Endothelial cell of umbilical vein (primary cell): ENCODE measurements at regions not wholly inside any gene's neighbourhood (a gene's known extent, or its start where the extent isn't known, plus 50 kb on each side); places are given as distances from the start of the nearest gene placed in this dataset.

Experiments used
- BruUV-seq: library from RNA; stranded (reverse); fragments of 400-500 nt; replicated peaks from 2 replicates; lab custom pipeline; 2021; lab: Mats Ljungman, UMichigan
- CTCF ChIA-PET: fragments of 300-600, 350-600 bp; sonication (Branson Sonifier 250); formaldehyde crosslinking; loops from one replicate; lab custom pipeline; 2021; ENCODE audit warnings: antibody characterized with exemption, inconsistent platforms; lab: Charles Lee
- POLR2A ChIA-PET: fragments of 300-600, 350-600 bp; sonication (Branson Sonifier 250); formaldehyde crosslinking; loops from one replicate; lab custom pipeline; 2021; ENCODE audit warnings: antibody characterized with exemption, inconsistent platforms; lab: Charles Lee
- DNase-seq: peaks from one replicate; pipeline ENCODE4 v3.0.0-alpha.2; 2011; ENCODE audit warnings: low read depth, low spot score
- FAIRE-seq: peaks from 2 replicates; lab custom pipeline; 2011; peaks lifted over from hg19 to GRCh38; lab: Jason Lieb, UNC
- H2AFZ ChIP-seq: 2 replicates; pipeline ENCODE4 v1.6.0; 2012; ENCODE audit warnings: low read depth, low read length, control low read depth, inconsistent platforms
- H3K27ac ChIP-seq: 2 replicates; pipeline ENCODE4 v1.5.1; 2011; ENCODE audit warnings: low read depth, mild to moderate bottlenecking, control low read depth, low read length, moderate library complexity; ENCODE audit not compliant: insufficient read depth
- H3K27me3 ChIP-seq, 2 experiments: 2 replicates each; pipeline versions ENCODE4 v1.6.0 to v1.6.1; 2011; ENCODE audit warnings: low read length in 2 of 2, mixed read lengths in 1 of 2; ENCODE audit not compliant: control insufficient read depth in 2 of 2, insufficient read depth in 2 of 2
- H3K36me3 ChIP-seq, 2 experiments: 2 replicates in 1 of 2; 3 replicates in 1 of 2; pipeline ENCODE4 v1.5.1; 2011; ENCODE audit warnings: low read length in 2 of 2, mild to moderate bottlenecking in 1 of 2, moderate library complexity in 1 of 2; ENCODE audit not compliant: control insufficient read depth in 2 of 2, insufficient read depth in 2 of 2; ENCODE audit errors: extremely low read depth in 1 of 2
- H3K4me1 ChIP-seq: 3 replicates; pipeline ENCODE4 v1.5.1; 2011; ENCODE audit warnings: mild to moderate bottlenecking, low read length; ENCODE audit not compliant: control insufficient read depth, insufficient read depth; ENCODE audit errors: extremely low read depth
- H3K4me2 ChIP-seq: 2 replicates; pipeline ENCODE4 v1.6.1; 2011; ENCODE audit warnings: low read length, control low read depth, mixed read lengths; ENCODE audit not compliant: insufficient read depth
- H3K4me3 ChIP-seq, 3 experiments: fragments of 200-600 bp in 1 of 3; sonication (generic), shearing (Covaris generic) in 1 of 3; replicated peaks in 1 of 3; 2 replicates each; pipeline ENCODE4 v1.5.1; 2011 to 2016; ENCODE audit warnings: control low read depth in 3 of 3, low read length in 3 of 3, mild to moderate bottlenecking in 2 of 3, inconsistent platforms in 1 of 3, low read depth in 1 of 3, moderate library complexity in 1 of 3; ENCODE audit not compliant: insufficient read depth in 1 of 3
- H3K79me2 ChIP-seq: 2 replicates; pipeline ENCODE4 v1.6.0; 2012; ENCODE audit warnings: low read length, inconsistent platforms; ENCODE audit not compliant: control insufficient read depth, insufficient read depth
- H3K9ac ChIP-seq: replicated peaks from 2 replicates; pipeline ENCODE3; 2011; ENCODE audit warnings: low read length, control low read depth; ENCODE audit not compliant: insufficient read depth; ENCODE audit errors: extremely low read depth
- H3K9me1 ChIP-seq: replicated peaks from 3 replicates; pipeline ENCODE4 v1.6.0; 2011; ENCODE audit warnings: mild to moderate bottlenecking, low read length; ENCODE audit not compliant: control insufficient read depth, insufficient read depth; ENCODE audit errors: extremely low read depth
- H3K9me3 ChIP-seq: replicated peaks from 2 replicates; pipeline ENCODE4 v1.5.1; 2012; ENCODE audit warnings: low read length, inconsistent platforms; ENCODE audit not compliant: control insufficient read depth, insufficient read depth
- H4K20me1 ChIP-seq: replicated peaks from 2 replicates; pipeline ENCODE3; 2011; ENCODE audit warnings: mild to moderate bottlenecking, low read length; ENCODE audit not compliant: control insufficient read depth, insufficient read depth; ENCODE audit errors: extremely low read depth
- CTCF ChIP-seq, 2 donors: IDR thresholded peaks; 1 replicate in 1 of 2; 2 replicates in 1 of 2; pipeline ENCODE4 v1.5.1; 2011; ENCODE audit warnings: low read length in 2 of 2, mild to moderate bottlenecking in 2 of 2, moderate library complexity in 2 of 2, control low read depth in 1 of 2, inconsistent platforms in 1 of 2, low read depth in 1 of 2; ENCODE audit not compliant: insufficient read depth in 1 of 2; ENCODE audit errors: extremely low read depth in 1 of 2
- EZH2 ChIP-seq: IDR thresholded peaks from 2 replicates; pipeline ENCODE4 v1.6.1; 2012; ENCODE audit warnings: borderline replicate concordance, low read depth, mild to moderate bottlenecking, moderate library complexity, low read length, inconsistent platforms; ENCODE audit not compliant: severe bottlenecking
- FOS ChIP-seq: IDR thresholded peaks from 2 replicates; pipeline ENCODE4 v1.6.1; 2011; ENCODE audit warnings: mild to moderate bottlenecking, low read length, moderate library complexity, borderline replicate concordance; ENCODE audit not compliant: insufficient read depth
- JUN ChIP-seq: IDR thresholded peaks from 2 replicates; pipeline ENCODE4 v1.6.1; 2011; ENCODE audit warnings: borderline replicate concordance, low read depth; ENCODE audit not compliant: insufficient read length, insufficient read depth
- MAX ChIP-seq: IDR thresholded peaks from 2 replicates; pipeline ENCODE4 v1.6.1; 2011; ENCODE audit not compliant: insufficient read depth, insufficient read length
- POLR2A ChIP-seq: IDR thresholded peaks from 2 replicates; pipeline ENCODE4 v1.6.1; 2012; ENCODE audit warnings: low read depth, mild to moderate bottlenecking, control low read depth, low read length
- POLR2AphosphoS5 ChIP-seq: IDR thresholded peaks from 2 replicates; pipeline ENCODE4 v1.6.1; 2012; ENCODE audit warnings: low read depth, mild to moderate bottlenecking, control low read depth, low read length, moderate library complexity; ENCODE audit not compliant: insufficient read depth
- dilution Hi-C: fragments of 300-500 bp; cut with MboI; formaldehyde crosslinking; loops from one replicate; pipeline ENCODE4 v1.15.0; 2019; ENCODE audit warnings: low sequenced_read_pairs; ENCODE audit not compliant: extremely low pct_ligation_motif_present
- intact Hi-C: fragments of 100-400 bp; cut with micrococcal nuclease; formaldehyde crosslinking; loops from one replicate; pipeline ENCODE4 v1.10.0; 2022

- H2AFZ ChIP-seq, result no peak overlapping the region
- dilution Hi-C loops (no loop called here), intact Hi-C loops (no loop called here)
- BruUV-seq, result no TSS peak
- CTCF ChIA-PET, result no interaction called here
- H3K27ac ChIP-seq, result no peak overlapping the region
- H3K27me3 ChIP-seq, result no peaks in the 10 kb centered on the region
- no peak overlapping the region for H3K4me2 ChIP-seq
- no peaks in the 10 kb centered on the region for H3K9me1 ChIP-seq
- FAIRE-seq, result no peak
- H3K36me3 ChIP-seq, result no peaks in the 10 kb centered on the region
- no peak overlapping the region for H3K4me3 ChIP-seq
- DNase-seq, result no peak
- H3K9ac ChIP-seq, result no peak overlapping the region
- H3K4me1 ChIP-seq, result no peaks in the 10 kb centered on the region
- H4K20me1 ChIP-seq, result no peaks in the 10 kb centered on the region
- no peaks in the 10 kb centered on the region for H3K9me3 ChIP-seq
- POLR2A ChIA-PET, result no interaction called here
- TF ChIP-seq MAX, result no peak
- no peak for TF ChIP-seq POLR2AphosphoS5
- no peak for TF ChIP-seq EZH2
- no peak for TF ChIP-seq JUN
- TF ChIP-seq CTCF (IDR thresholded peaks at IDR 0.05; ENCODE audit: extremely low read depth in 1 of 2, insufficient read depth in 1 of 2, low read depth in 1 of 2, low read length in 2 of 2), result no peak
- no peak for TF ChIP-seq FOS
- no peak for TF ChIP-seq POLR2A
- H3K79me2 ChIP-seq, result no peaks in the 10 kb centered on the region
Measured at GRCh38 chr17:77723071-77723908, 235.2 kb upstream of the TNRC6C start.
